Inflammatory macrophage treated with lipopolysaccharide for 1 hour (primary cell): ENCODE measurements at regions not wholly inside any gene's neighbourhood (a gene's known extent, or its start where the extent isn't known, plus 50 kb on each side); places are given as distances from the start of the nearest gene placed in this dataset.

ENCODE experiments used
- DNase-seq, 2 donors: peaks; one replicate each; pipeline ENCODE4 v3.0.0-alpha.2; 2020 to 2022

GRCh38 chr2:59963157-59963556, 590.3 kb downstream of the BCL11A start:
- DNase-seq = no peak

- no peak for DNase-seq
Observed at GRCh38 chr2:59961746-59962145, 591.7 kb downstream of the BCL11A start.

DNA sequence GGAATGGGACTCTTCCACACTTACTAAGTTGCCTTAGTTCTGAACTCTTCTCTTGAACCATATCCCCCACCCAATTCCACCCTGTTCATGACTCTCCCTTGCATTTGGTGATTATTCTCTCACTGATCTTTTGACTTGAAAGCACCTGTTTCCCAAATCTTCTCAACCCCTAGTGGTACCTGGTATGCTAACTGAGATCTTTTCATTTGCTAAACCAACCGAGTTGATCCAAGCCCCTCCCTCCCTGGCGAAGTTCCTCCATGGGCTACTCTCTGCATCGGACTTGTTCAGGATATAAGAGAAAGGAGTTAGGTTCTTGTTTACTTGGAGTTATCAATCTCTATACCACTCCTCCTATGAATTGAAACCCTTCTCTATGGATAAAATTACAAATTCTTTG, 593.5 kb downstream of the BCL11A start:
- no peak for DNase-seq

DNA sequence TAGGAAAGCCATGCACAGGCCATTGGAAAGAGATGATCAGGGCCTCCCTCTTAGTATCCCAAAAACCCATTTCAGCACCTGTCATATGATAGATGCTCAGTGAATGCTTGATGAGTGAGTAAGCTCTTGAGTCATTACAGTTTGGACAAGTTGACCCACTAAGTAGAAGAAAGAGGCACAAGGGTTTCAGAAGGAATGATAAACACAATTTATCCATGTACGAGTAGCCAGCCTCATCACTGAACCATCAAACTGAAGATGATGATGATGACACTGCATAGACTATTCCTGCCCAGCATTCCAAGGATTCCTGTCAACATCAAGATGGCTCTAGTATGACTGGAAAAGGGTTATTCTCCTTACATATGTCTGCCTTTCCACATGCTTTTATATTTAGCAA, 596.0 kb downstream of the BCL11A start:
- DNase-seq = no peak

DNA sequence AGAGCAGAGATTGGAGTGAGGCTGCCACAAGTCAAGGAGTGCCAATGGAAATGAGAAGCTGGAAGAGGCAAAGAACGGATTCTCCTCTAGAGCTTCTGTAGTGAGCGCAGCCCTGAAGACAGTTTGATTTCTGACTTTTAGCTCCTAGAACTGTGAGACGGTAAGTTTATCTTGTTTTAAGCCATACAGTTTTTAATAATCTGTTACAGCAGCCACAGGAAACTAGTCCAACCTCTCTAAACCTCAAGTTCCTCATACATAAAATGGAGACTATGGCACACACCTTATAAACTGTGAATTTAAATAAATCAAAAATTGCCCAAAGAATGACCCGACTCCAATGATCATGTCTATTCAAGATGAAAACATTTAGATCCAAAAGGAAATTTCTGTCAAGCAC, 596.5 kb downstream of the BCL11A start:
- DNase-seq = no peak

DNA sequence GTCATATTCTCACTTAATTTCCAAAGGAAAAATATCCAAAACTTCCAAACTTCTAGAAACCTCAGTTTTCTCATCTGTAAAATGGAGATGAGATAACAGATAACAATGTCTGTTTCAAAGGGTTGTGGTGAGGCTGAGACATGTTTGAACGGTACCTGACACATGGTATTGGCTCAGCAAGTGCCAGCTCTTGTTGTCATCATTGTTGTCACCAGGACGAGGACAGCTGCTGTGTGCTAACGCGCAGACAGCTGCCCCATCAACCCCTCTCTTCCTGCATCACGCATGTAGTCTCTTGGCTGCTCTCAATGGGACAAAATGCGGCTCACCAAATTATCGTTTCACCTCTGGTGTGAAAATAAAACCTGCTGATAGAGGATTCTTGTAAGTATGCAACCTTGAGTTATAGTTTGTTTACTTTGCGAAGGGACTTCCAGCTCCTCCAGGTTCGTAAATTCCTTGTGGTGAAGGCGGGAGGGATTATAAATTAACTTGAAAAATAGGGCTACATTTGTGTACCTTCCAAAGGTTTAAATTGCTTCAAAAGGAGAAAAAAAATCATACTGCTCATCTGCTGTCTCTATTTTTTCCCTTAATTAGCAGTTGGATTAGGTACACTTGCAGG, 605.4 kb downstream of the BCL11A start:
- DNase-seq = no peak

DNA sequence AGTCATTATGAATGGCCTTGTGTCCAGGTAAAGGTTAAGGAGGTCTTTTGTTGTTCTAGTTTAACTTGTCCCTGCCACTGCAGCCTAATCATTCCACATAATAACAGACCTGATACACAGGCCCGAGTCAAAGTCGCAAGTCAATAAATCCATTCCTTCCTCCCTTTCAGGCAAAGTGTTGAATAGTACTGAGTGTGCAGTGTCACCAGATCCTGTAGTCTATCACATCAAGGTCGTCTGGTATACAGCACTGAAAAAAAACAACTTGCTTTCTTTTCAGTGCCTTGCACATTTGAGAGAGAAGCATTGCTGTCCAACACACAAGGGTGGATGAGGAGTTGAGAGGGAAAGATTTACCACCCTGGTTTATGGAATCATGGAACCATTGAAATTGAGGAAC, 606.2 kb downstream of the BCL11A start:
- DNase-seq = no peak

DNA sequence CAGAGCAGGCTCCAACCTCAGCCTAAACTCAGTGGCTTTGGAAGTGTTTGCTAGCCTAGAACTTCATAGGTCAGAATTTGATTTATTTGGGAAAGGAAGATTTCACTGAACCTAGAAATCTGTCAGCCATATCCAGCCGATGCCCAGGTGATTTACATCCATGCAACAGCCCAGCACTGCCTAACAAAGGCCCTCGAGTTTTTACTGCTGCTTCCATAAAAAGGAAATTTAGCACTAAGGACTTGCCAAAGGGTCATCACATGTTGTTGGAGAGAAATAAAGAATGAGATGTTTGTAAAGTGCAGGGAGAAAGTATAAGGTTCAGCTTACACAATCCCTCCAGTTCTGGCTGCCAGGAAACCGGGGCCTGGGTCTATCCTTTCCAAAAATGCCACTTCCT, 614.2 kb downstream of the BCL11A start:
- DNase-seq = no peak

DNA sequence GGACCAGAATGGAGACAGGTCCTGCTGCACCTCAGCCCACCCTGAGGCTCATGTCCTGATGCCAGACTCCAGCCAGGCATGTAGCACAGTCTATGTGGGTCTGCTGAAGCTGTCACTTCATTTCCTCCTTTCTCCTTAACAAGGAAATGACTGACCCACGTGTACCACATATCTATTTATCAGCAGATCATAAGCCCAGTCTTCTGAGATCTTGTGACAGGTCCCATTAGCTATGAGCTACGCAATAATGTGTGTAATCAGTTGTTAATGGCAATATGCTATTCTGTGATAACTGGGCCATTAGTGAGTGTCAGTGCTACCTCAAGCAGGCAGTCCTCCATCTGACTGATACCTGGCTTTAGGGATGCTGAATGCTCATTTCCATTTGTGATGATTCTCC, 615.3 kb downstream of the BCL11A start:
- DNase-seq = no peak

- no peak for DNase-seq
Observed at GRCh38 chr2:59936048-59936447, 617.4 kb downstream of the BCL11A start.

DNA sequence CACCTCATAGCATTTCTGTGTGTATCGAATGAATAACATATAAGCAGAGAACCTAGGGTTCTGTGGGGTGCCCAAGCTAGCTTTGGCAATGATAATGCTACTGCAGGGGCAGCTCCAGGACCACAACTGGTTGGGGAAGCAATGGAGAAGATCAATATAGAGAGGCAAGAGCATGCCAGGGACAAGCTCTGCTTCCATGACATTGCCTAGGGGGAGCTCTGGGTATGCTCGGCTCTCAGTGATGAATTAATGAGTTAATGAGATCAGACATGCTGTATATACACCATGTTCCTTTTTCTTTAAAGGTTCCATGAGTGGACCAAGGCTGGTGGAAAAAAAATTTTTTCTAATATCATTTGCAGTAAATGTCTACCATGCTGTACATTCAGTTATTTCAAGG, 618.4 kb downstream of the BCL11A start:
- DNase-seq = no peak

- no peak for DNase-seq
Observed at GRCh38 chr2:59933948-59934347, 619.5 kb downstream of the BCL11A start.

- no peak for DNase-seq
Observed at GRCh38 chr2:59932341-59932740, 621.1 kb downstream of the BCL11A start.

DNA sequence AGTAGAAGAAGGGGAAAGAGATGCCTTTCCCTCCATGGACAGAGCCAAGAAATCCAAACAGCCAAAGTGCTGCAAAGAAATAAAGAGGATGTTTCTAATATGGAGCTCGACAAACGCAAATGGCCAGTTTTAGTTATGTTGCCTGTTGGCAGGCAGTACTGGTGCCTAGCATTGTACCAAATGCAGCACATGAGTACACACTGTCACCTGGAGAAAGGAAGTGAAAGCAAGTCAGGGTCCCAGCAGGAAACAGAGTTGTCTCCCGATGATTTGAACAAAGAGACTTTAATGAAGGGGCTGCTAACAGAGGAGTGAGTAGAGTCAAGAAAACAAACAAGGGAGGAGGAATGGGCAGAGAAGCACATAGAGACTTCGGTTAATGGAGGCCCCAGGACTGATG, 623.0 kb downstream of the BCL11A start:
- DNase-seq = no peak

GRCh38 chr2:59926731-59927130, 626.7 kb downstream of the BCL11A start:
- no peak for DNase-seq

DNA sequence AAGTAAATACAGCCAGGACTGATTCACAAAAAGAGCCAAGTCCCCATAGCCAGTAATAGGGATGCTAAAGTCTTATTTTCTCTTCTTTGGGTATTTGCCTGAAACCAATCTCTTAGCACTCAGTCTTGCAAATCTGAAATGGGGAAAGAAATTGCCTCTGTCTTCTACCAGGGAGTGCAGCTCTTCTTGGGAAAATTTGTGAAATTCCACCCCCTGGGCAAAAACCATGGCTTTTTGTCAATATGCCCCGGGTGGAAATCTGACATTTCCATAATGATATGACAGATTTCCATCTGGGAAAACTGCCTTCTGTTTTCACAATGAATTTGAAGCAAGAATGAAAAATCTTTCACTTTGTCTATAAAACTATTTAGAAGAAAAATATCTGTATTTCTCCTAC, 628.1 kb downstream of the BCL11A start:
- DNase-seq = no peak

GRCh38 chr2:59924346-59924745, 629.1 kb downstream of the BCL11A start:
- no peak for DNase-seq

DNA sequence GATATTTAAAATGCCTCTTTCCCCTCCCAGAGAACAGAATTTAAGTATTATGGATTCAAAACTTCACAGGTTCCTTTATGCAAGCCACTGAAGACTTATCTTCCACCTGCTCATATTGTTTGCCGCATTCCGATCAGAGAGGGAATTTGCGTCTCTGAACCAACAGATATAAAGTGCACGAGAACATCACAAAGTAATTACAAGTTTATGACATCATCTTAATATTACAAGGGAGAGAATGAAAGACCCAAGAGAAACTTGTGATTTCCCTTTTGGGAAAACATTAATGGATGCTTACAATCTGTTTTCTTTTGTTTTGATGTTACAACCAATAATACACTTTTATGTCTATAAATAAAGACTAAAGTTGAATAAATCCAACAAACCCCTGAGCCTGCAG, 631.0 kb downstream of the BCL11A start:
- DNase-seq = no peak

DNA sequence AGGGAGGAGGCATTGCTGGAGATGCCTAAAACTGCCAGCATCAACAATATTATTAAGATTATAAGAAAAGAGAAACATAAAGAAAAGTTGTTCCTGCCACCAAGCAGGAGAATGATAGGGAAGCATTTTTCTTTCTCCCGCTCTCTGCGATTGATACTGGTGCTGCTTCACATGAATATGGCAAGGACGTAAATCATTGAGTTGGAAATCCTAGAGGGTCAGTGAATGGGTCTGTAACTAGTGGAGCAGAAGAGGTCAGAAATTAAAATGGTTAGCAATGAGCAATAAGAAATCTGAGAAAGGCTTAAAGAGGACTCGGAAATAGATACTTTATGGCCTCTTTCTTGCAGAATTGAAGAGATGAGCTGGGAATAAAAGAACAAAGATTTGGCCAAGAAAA, 631.7 kb downstream of the BCL11A start:
- DNase-seq = no peak

DNA sequence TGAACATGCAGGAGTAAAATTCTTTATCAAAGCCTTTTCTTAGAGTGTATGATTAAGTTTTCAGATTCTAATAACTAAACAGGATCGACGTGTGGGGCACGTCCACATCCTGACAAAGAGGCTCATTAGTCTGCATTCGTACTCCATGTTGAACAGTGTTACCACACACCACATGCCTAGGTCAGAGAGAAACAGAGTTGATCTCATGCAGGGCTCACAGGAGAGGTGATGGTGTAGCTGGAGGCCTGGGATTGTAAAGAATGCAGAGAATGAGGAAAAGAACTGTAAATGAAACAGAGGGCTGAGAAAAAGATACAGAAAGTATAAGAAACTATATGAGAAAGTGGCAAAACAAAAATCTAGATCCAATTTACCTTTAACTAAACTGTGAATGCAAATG, 632.5 kb downstream of the BCL11A start:
- no peak for DNase-seq

DNA sequence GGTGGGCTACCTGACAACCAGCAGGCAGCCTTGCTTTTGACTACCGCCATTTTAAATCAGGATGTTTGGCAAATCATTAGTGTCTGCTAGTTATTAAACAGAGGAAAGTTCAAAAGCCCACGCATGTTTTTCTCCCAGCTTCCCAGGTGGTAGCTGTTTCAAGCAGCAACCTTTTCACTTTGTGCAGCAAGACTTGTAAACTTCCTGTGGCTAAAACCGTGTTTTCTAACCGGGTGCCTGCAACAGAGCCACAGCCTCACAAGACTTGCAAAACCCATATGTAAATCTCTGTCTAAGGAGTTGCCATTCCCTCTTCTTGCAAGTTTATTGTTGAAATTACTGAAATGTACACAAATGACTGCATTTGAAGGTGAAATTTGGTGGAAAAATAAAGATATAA, 633.1 kb downstream of the BCL11A start:
- no peak for DNase-seq

- no peak for DNase-seq
Observed at GRCh38 chr2:59919579-59919978, 633.9 kb downstream of the BCL11A start.

DNA sequence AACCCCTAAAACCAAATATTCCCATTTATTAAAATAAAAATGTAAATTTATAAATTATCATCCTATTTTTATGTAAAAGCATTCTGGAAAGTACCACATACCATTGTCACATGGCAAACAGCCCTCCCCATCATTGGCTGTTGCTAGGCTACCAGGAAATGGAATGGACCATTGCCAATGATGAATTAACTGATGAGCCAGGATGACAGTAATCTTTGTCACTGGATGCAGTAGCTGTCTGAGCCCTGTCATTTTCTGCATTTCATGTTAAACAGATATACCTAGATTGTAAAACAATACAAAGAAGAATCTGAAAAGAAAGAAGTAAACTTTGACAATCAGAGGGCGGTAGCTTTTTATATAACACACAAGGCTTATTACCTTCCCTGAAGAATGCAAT, 641.4 kb downstream of the BCL11A start:
- DNase-seq = no peak

GRCh38 chr2:59910166-59910565, 643.3 kb downstream of the BCL11A start:
- DNase-seq = no peak

DNA sequence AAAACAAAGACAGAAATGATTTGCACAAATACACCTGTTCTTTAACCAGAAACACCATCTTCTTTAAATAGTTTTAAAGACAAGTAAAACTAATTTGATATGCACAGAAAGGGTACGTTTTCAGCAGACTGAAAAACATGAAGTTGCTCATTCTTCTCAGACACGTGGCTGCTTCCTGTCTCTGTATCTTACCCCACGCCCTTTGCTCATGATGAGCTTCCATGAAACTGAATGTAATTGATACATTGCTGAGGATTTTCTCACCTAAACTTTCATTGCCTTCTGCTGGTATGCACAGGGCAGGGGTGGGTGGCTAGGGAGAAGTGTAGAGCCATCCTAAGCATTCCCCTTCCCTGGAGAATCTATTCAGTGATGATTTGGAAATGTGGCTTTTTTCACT, 644.3 kb downstream of the BCL11A start:
- peak in 1 of 2 donors; percentile 3 for DNase-seq

DNA sequence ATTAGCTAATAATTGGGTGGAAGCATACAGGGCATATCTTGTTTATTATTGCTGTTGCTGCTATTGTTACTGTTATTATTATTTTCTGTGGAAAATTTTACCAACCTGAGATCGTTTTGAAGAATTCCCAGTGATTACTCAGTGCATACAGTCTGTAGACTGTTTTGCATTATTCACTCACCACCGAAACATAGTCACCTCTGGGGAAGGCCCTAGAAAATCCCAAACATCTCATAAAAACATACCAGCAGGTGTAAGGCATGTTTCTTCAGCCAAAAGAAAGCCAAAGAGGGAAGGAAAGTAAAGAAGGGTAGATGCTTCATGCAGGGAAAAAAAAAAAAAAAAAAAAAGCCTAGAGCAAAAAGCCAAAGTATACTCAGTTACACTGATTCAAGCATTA, 647.7 kb downstream of the BCL11A start:
- DNase-seq = no peak
